ENCODE measurements at regions not wholly inside any gene's neighbourhood (a gene's known extent, or its start where the extent isn't known, plus 50 kb on each side); places are given as distances from the start of the nearest gene placed in this dataset.

- TF ChIP-seq, protein P1, sequence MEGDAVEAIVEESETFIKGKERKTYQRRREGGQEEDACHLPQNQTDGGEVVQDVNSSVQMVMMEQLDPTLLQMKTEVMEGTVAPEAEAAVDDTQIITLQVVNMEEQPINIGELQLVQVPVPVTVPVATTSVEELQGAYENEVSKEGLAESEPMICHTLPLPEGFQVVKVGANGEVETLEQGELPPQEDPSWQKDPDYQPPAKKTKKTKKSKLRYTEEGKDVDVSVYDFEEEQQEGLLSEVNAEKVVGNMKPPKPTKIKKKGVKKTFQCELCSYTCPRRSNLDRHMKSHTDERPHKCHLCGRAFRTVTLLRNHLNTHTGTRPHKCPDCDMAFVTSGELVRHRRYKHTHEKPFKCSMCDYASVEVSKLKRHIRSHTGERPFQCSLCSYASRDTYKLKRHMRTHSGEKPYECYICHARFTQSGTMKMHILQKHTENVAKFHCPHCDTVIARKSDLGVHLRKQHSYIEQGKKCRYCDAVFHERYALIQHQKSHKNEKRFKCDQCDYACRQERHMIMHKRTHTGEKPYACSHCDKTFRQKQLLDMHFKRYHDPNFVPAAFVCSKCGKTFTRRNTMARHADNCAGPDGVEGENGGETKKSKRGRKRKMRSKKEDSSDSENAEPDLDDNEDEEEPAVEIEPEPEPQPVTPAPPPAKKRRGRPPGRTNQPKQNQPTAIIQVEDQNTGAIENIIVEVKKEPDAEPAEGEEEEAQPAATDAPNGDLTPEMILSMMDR (conservative IDR thresholded peaks at IDR 0.05; ENCODE audit: low read depth, low read length), result no peak
- TF ChIP-seq EZH2phosphoT487 (IDR thresholded peaks at IDR 0.05; ENCODE audit: borderline replicate concordance, low read length) (no peak), EZH2 (IDR thresholded peaks at IDR 0.05; ENCODE audit: low read length, unreplicated experiment) (no peak)
- CTCF ChIA-PET, result no interaction called here
- Histone ChIP-seq H3K9me2 (replicated peaks; ENCODE audit: low read length) (no peaks in the 10 kb centered on the region), H3K79me2 (ENCODE audit: low read length) (no peaks in the 10 kb centered on the region), H3K36me3 (ENCODE audit: low read depth, low read length) (no peaks in the 10 kb centered on the region), H3K27ac (ENCODE audit: low read length) (peak overlapping the region; percentile 34), H3F3A (ENCODE audit: low read length, unreplicated experiment) (no peaks in the 10 kb centered on the region), H2AFZ (ENCODE audit: low read length) (no peak overlapping the region), H4K20me1 (ENCODE audit: low read length) (no peaks in the 10 kb centered on the region), H3K9me3 (ENCODE audit: low read length) (no peaks in the 10 kb centered on the region), H3K4me2 (ENCODE audit: low read length) (no peak overlapping the region), H3K4me1 (ENCODE audit: insufficient read depth, low read length) (peaks cover 27% of the 10 kb centered on the region), H3K4me3 (ENCODE audit: low read length) (no peak overlapping the region), H3K27me3 (ENCODE audit: low read length) (no peaks in the 10 kb centered on the region), H3K9ac (ENCODE audit: low read length) (no peak overlapping the region)
- POLR2A ChIA-PET (ENCODE audit: unreplicated experiment), result no interaction called here
- intact Hi-C loops (cut with micrococcal nuclease), result no loop called here
- BruUV-seq (replicated peaks), result no TSS peak
- DNase-seq, result no peak
- ATAC-seq, result no peak; the same call in 1 of the 2 replicates
Measured at GRCh38 chr2:215685238-215685990, 249.5 kb upstream of the FN1 start.

- ChIA-PET POLR2A (ENCODE audit: unreplicated experiment) (no interaction called here), CTCF (no interaction called here)
- Histone ChIP-seq H3K36me3 (ENCODE audit: low read depth, low read length) (no peaks in the 10 kb centered on the region), H3K9ac (ENCODE audit: low read length) (no peak overlapping the region), H3K9me3 (ENCODE audit: low read length) (no peaks in the 10 kb centered on the region), H3K4me1 (ENCODE audit: insufficient read depth, low read length) (peaks cover 29% of the 10 kb centered on the region), H3F3A (ENCODE audit: low read length, unreplicated experiment) (no peaks in the 10 kb centered on the region), H3K9me2 (replicated peaks; ENCODE audit: low read length) (no peaks in the 10 kb centered on the region), H4K20me1 (ENCODE audit: low read length) (no peaks in the 10 kb centered on the region), H3K4me3 (ENCODE audit: low read length) (no peak overlapping the region), H2AFZ (ENCODE audit: low read length) (no peak overlapping the region), H3K79me2 (ENCODE audit: low read length) (no peaks in the 10 kb centered on the region), H3K27ac (ENCODE audit: low read length) (peak overlapping the region; percentile 34), H3K27me3 (ENCODE audit: low read length) (no peaks in the 10 kb centered on the region), H3K4me2 (ENCODE audit: low read length) (no peak overlapping the region)
- DNase-seq (peak; percentile 62), ATAC-seq (peak; percentile 46)
- TF ChIP-seq EZH2phosphoT487 (IDR thresholded peaks at IDR 0.05; ENCODE audit: borderline replicate concordance, low read length) (no peak), EZH2 (IDR thresholded peaks at IDR 0.05; ENCODE audit: low read length, unreplicated experiment) (no peak)
- TF ChIP-seq, protein P1 (conservative IDR thresholded peaks at IDR 0.05; ENCODE audit: low read depth, low read length), result no peak
- BruUV-seq (replicated peaks), result no TSS peak
- intact Hi-C loops (cut with micrococcal nuclease), result no loop called here
Measured at GRCh38 chr2:215684448-215685237, 248.8 kb upstream of the FN1 start.

- no peaks in the 10 kb centered on the region for H3K79me2 ChIP-seq (ENCODE audit: low read length)
- ATAC-seq (no peak), DNase-seq (no peak)
- no peak overlapping the region for H3K4me3 ChIP-seq (ENCODE audit: low read length)
- peaks cover 29% of the 10 kb centered on the region for H3K4me1 ChIP-seq (ENCODE audit: insufficient read depth, low read length)
- H3K27me3 ChIP-seq (ENCODE audit: low read length), result no peaks in the 10 kb centered on the region
- H3K36me3 ChIP-seq (ENCODE audit: low read depth, low read length), result no peaks in the 10 kb centered on the region
- ChIA-PET CTCF (no interaction called here), POLR2A (ENCODE audit: unreplicated experiment) (no interaction called here)
- H3K9me2 ChIP-seq (replicated peaks; ENCODE audit: low read length), result no peaks in the 10 kb centered on the region
- no peak overlapping the region for H2AFZ ChIP-seq (ENCODE audit: low read length)
- TF ChIP-seq, protein P1 (conservative IDR thresholded peaks at IDR 0.05; ENCODE audit: low read depth, low read length), result no peak
- TF ChIP-seq EZH2 (IDR thresholded peaks at IDR 0.05; ENCODE audit: low read length, unreplicated experiment), result no peak
- no peak for TF ChIP-seq EZH2phosphoT487 (IDR thresholded peaks at IDR 0.05; ENCODE audit: borderline replicate concordance, low read length)
- no peak overlapping the region for H3K4me2 ChIP-seq (ENCODE audit: low read length)
- BruUV-seq (replicated peaks), result no TSS peak
- no peak overlapping the region for H3K9ac ChIP-seq (ENCODE audit: low read length)
- intact Hi-C loops (cut with micrococcal nuclease), result no loop called here
- no peaks in the 10 kb centered on the region for H3F3A ChIP-seq (ENCODE audit: low read length, unreplicated experiment)
- H4K20me1 ChIP-seq (ENCODE audit: low read length), result no peaks in the 10 kb centered on the region
- no peaks in the 10 kb centered on the region for H3K9me3 ChIP-seq (ENCODE audit: low read length)
- H3K27ac ChIP-seq (ENCODE audit: low read length), result no peak overlapping the region
Measured at GRCh38 chr2:215683295-215683694, 247.4 kb upstream of the FN1 start.
